HG03520 (cell line): ENCODE measurements at regions not wholly inside any gene's neighbourhood (a gene's known extent, or its start where the extent isn't known, plus 50 kb on each side); places are given as distances from the start of the nearest gene placed in this dataset.
"Not testable (repeated sequence)": the region's sequence is repeated elsewhere in the genome, so short reads cannot be mapped to it uniquely, and the experiment has no call there.

Experiments
- ATAC-seq: cut with Tn5 transposase; IDR thresholded peaks from one replicate; pipeline ENCODE4 v1.9.1; 2021; ENCODE audit warnings: mild to moderate bottlenecking, moderate library complexity; ENCODE audit not compliant: unreplicated experiment

DNA sequence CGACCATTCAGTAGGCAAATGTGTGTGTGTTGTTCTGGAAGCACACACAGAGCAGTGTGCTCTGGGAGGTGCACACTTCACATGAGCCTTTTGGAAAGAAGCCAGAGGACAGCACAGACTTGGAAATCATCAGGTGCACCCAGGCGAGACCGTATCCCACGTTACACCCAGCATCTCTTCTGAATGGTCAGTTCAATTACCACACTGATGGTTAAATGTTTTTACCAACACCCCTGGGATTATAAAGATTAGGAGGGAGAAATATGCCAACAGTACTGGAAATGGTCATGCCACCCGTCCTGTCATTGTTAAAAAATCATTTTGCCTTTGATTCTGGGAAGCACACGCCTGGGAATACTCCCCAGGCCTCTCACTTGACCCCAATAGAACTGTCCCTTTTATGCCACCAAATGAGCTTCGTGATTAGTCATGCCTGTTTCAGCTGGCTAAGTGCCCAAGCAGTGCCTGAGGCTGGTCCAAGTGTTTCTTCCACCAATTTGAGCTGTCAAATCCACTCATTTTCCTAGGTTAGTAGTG lies 183.7 kb downstream of the NRP2 start:
- no peak for ATAC-seq

GRCh38 chr2:205865056-205865455 lies 182.8 kb downstream of the NRP2 start:
- ATAC-seq: no peak

GRCh38 chr2:205864491-205864890 lies 182.2 kb downstream of the NRP2 start:
- ATAC-seq: no peak

- not testable (repeated sequence) for ATAC-seq
Observed at GRCh38 chr2:205862761-205863160, 180.5 kb downstream of the NRP2 start.

- ATAC-seq: no peak
Observed at GRCh38 chr2:205860885-205861284, 178.6 kb downstream of the NRP2 start.

GRCh38 chr2:205860181-205860580 lies 177.9 kb downstream of the NRP2 start:
- ATAC-seq: no peak

DNA sequence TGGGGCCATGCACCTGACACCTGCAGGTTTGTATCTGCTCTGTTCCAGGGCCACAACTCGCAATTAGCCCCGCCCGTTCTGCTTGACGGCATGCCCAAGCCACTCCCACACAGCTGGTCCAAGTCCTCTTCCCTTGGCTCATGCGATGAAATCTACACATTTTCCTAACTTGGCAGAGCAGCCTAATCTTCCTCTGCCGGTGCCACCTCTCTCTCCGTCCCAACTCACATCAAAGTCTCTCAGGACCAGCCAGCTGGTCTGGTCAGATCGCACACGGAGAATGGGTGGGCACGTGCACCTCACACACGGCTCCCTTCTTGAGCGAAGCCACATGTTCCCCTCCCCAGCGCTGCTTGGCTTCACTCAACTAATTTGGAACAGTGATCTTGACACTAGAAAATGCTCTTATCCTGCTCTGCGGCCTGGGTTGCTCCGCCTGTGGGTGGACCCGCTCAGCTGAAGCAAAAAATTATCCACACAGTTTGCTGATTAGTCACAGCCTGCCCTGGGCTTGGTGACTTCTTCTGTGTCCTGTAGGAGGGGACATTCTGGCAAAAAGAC lies 176.7 kb downstream of the NRP2 start:
- peak; percentile 55 for ATAC-seq

DNA sequence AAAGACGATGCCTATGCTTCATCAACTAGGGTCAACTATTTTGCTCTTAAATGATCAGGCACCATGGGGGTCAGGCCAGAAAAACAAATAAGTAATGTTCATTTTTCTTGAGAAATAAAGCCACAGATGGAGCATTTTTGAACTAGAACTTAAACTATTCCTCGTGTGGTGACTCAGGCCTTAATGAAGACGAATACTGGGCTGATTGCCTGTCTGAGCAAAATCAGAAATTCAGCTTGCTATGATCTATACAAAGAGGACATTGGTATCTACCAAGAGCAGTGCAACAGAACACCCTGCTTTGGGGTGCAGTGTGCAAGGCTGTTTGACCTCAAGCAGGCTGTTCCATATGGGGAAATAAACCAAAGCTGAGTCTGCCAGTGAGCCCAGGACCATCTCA lies 176.0 kb downstream of the NRP2 start:
- ATAC-seq: no peak

GRCh38 chr2:205857520-205858237 lies 175.4 kb downstream of the NRP2 start:
- peak; percentile 63 for ATAC-seq

GRCh38 chr2:205852457-205852856 lies 170.2 kb downstream of the NRP2 start:
- ATAC-seq: no peak

DNA sequence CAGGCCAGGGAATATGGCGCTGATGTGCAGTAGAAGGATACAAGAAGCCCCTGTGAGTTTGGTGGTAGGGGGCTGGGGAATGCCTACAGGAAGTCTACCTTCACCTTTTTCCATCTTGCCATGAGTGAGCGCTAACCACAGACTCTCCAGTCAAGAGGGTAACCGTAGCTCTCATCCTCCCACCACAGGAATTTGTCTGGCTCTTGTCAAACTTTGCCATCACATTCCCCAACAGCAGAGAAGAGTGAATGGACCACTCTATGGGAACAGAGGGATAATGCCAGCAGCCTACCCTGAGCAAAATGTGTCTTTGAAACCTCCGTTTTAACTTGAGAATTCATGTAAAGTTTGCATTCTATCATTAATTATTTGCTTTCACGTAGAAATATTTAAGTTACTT lies 168.3 kb downstream of the NRP2 start:
- ATAC-seq: no peak

- ATAC-seq: no peak
Observed at GRCh38 chr2:205850132-205850531, 167.8 kb downstream of the NRP2 start.

- ATAC-seq: no peak
Observed at GRCh38 chr2:205849136-205849535, 166.8 kb downstream of the NRP2 start.

GRCh38 chr2:205848601-205849000 lies 166.3 kb downstream of the NRP2 start:
- no peak for ATAC-seq
